Mesothelial cell of epicardium (in vitro differentiated cells): ENCODE measurements at regions not wholly inside any gene's neighbourhood (a gene's known extent, or its start where the extent isn't known, plus 50 kb on each side); places are given as distances from the start of the nearest gene placed in this dataset.

Experiments
- DNase-seq, 2 experiments: peaks; one replicate each; pipeline ENCODE4 v3.0.0; 2021; ENCODE audit warnings: low spot score in 2 of 2; ENCODE audit not compliant: unreplicated experiment in 2 of 2
- H3K27ac Mint-ChIP-seq: 2 replicates; pipeline ENCODE4 v1.8.0; 2021; ENCODE audit warnings: mixed read lengths
- H3K27me3 Mint-ChIP-seq: 2 replicates; pipeline ENCODE4 v1.8.0; 2021; ENCODE audit warnings: low read depth, mixed read lengths
- H3K36me3 Mint-ChIP-seq: 2 replicates; pipeline ENCODE4 v1.8.0; 2021; ENCODE audit warnings: mixed read lengths
- H3K4me1 Mint-ChIP-seq: 2 replicates; pipeline ENCODE4 v1.8.0; 2021; ENCODE audit warnings: mixed read lengths
- H3K4me3 Mint-ChIP-seq: 2 replicates; pipeline ENCODE4 v1.8.0; 2021; ENCODE audit warnings: mild to moderate bottlenecking, moderate library complexity, mixed read lengths
- H3K9me3 Mint-ChIP-seq: 2 replicates; pipeline ENCODE4 v1.8.0; 2021; ENCODE audit warnings: mixed read lengths
- CTCF ChIP-seq: fragments of 200-600 bp; sonication (generic); IDR thresholded peaks from one replicate; pipeline ENCODE4 v1.5.0; 2021; ENCODE audit warnings: antibody characterized with exemption; ENCODE audit not compliant: unreplicated experiment

DNA sequence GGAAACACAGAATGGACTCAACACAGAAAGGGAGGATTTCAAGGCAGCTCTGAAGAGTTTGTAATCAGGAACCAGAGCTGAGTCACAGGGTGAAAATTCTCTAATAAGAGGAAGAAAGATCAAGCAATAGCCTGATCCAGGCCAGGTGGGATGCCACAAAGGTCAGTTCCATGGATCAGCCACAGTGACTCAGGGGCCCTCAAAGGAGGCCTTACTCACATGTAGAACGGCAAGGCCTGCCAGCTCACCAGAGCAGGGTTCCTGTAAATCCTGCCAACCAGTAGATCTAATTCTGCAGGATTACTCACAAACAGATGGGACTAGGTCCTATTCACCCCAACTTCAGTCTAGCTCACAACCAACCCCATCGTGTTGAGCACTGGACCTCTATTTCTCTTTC lies 78.3 kb upstream of the PPP2R3A start:
- Mint-ChIP-seq H3K27ac (no peak overlapping the region), H3K4me3 (no peak overlapping the region), H3K9me3 (no peaks in the 10 kb centered on the region), H3K27me3 (peaks cover 28% of the 10 kb centered on the region), H3K4me1 (no peaks in the 10 kb centered on the region), H3K36me3 (no peaks in the 10 kb centered on the region)
- no peak for TF ChIP-seq CTCF
- DNase-seq = no peak

- no peaks in the 10 kb centered on the region for H3K36me3 Mint-ChIP-seq
- no peak overlapping the region for H3K27ac Mint-ChIP-seq
- H3K27me3 Mint-ChIP-seq = peaks cover 33% of the 10 kb centered on the region
- TF ChIP-seq CTCF = no peak
- H3K4me1 Mint-ChIP-seq = no peaks in the 10 kb centered on the region
- H3K9me3 Mint-ChIP-seq = no peaks in the 10 kb centered on the region
- no peak for DNase-seq
- H3K4me3 Mint-ChIP-seq = no peak overlapping the region
Measured at GRCh38 chr3:135889443-135889842, 76.1 kb upstream of the PPP2R3A start.

- no peak for TF ChIP-seq CTCF
- H3K4me3 Mint-ChIP-seq = no peak overlapping the region
- no peak overlapping the region for H3K27ac Mint-ChIP-seq
- no peak for DNase-seq
- H3K4me1 Mint-ChIP-seq = peaks cover 3% of the 10 kb centered on the region
- H3K36me3 Mint-ChIP-seq = no peaks in the 10 kb centered on the region
- no peaks in the 10 kb centered on the region for H3K9me3 Mint-ChIP-seq
- peaks cover 29% of the 10 kb centered on the region for H3K27me3 Mint-ChIP-seq
Measured at GRCh38 chr3:135891121-135891520, 74.4 kb upstream of the PPP2R3A start.

GRCh38 chr3:135895106-135895733 lies 70.3 kb upstream of the PPP2R3A start:
- no peaks in the 10 kb centered on the region for H3K36me3 Mint-ChIP-seq
- H3K27ac Mint-ChIP-seq = no peak overlapping the region
- no peaks in the 10 kb centered on the region for H3K9me3 Mint-ChIP-seq
- no peak overlapping the region for H3K4me3 Mint-ChIP-seq
- peaks cover 23% of the 10 kb centered on the region for H3K27me3 Mint-ChIP-seq
- peaks cover 14% of the 10 kb centered on the region for H3K4me1 Mint-ChIP-seq
- peak; percentile 41 to 78 for DNase-seq
- TF ChIP-seq CTCF = peak; percentile 74

- Mint-ChIP-seq H3K9me3 (peaks cover 4% of the 10 kb centered on the region), H3K4me1 (peaks cover 14% of the 10 kb centered on the region), H3K27me3 (peaks cover 22% of the 10 kb centered on the region), H3K27ac (no peak overlapping the region), H3K4me3 (no peak overlapping the region), H3K36me3 (no peaks in the 10 kb centered on the region)
- no peak for TF ChIP-seq CTCF
- DNase-seq = no peak
Measured at GRCh38 chr3:135895734-135896121, 69.8 kb upstream of the PPP2R3A start.

GRCh38 chr3:135896613-135897012 lies 68.9 kb upstream of the PPP2R3A start:
- H3K36me3 Mint-ChIP-seq = no peaks in the 10 kb centered on the region
- no peak for DNase-seq
- no peak for TF ChIP-seq CTCF
- peaks cover 20% of the 10 kb centered on the region for H3K27me3 Mint-ChIP-seq
- H3K9me3 Mint-ChIP-seq = peaks cover 13% of the 10 kb centered on the region
- no peak overlapping the region for H3K4me3 Mint-ChIP-seq
- H3K27ac Mint-ChIP-seq = peak overlapping the region; percentile 1
- H3K4me1 Mint-ChIP-seq = peaks cover 14% of the 10 kb centered on the region
